K562 (cell line): ENCODE measurements at regions not wholly inside any gene's neighbourhood (a gene's known extent, or its start where the extent isn't known, plus 50 kb on each side); places are given as distances from the start of the nearest gene placed in this dataset.

ENCODE experiments used
- ATAC-seq: fragments of 200-7000 bp; cut with Tn5 transposase; 3 replicates; pipeline ENCODE4 v1.9.1; 2020; ENCODE audit warnings: moderate library complexity
- BruUV-seq: library from RNA; stranded (reverse); fragments of 400-500 nt; replicated peaks from 2 replicates; lab custom pipeline; 2021; lab: Mats Ljungman, UMichigan
- CTCF ChIA-PET: fragments of 300-600 bp; formaldehyde crosslinking; extraction: SDS; loops from one replicate; lab custom pipeline; 2021; ENCODE audit warnings: low intra/inter-chr PET ratio; lab: Yijun Ruan, JAX
- POLR2A ChIA-PET: fragments of 300-600, 350-650 bp; sonication (Branson Sonifier 250); formaldehyde crosslinking; extraction: SDS; loops from one replicate; lab custom pipeline; 2021; ENCODE audit warnings: antibody characterized with exemption, inconsistent platforms; lab: Yijun Ruan, JAX
- DNase-seq, 4 experiments: peaks; one replicate each; pipeline versions ENCODE4 v3.0.0 to v3.0.0-alpha.2; 2011 to 2018; ENCODE audit warnings: low spot score in 3 of 4, mixed read lengths in 3 of 4; ENCODE audit errors: extremely low read depth in 1 of 4
- FAIRE-seq: peaks from 2 replicates; lab custom pipeline; 2011; peaks lifted over from hg19 to GRCh38; lab: Jason Lieb, UNC
- H2AFZ ChIP-seq: 2 replicates; pipeline ENCODE4 v1.6.0; 2011; ENCODE audit warnings: low read depth, low read length, control low read depth, inconsistent platforms
- H3K27ac ChIP-seq: fragments of 200-600 bp; 3 replicates; pipeline ENCODE4 v1.8.0; 2011; ENCODE audit warnings: low read depth, mild to moderate bottlenecking, control low read depth, inconsistent platforms, low read length, moderate library complexity, mixed read lengths; ENCODE audit errors: extremely low read depth
- H3K27me3 ChIP-seq, 2 experiments: fragments of 300-600 bp in 1 of 2; 2 replicates in 1 of 2; 3 replicates in 1 of 2; pipeline versions ENCODE4 v1.6.0 to v1.8.0; 2011; ENCODE audit warnings: inconsistent platforms in 2 of 2, low read length in 2 of 2, mild to moderate bottlenecking in 1 of 2, mixed read lengths in 1 of 2, moderate library complexity in 1 of 2; ENCODE audit not compliant: control insufficient read depth in 2 of 2, insufficient read depth in 2 of 2
- H3K36me3 ChIP-seq: fragments of 300-600 bp; 3 replicates; pipeline ENCODE4 v1.8.0; 2011; ENCODE audit warnings: mild to moderate bottlenecking, low read length, inconsistent platforms; ENCODE audit not compliant: control insufficient read depth, insufficient read depth
- H3K4me1 ChIP-seq, 2 experiments: fragments of 200-600 bp in 1 of 2; replicated peaks in 1 of 2; 2 replicates in 1 of 2; 3 replicates in 1 of 2; pipeline versions ENCODE4 v1.5.1 to v1.8.0; 2011; ENCODE audit warnings: inconsistent platforms in 2 of 2, low read length in 2 of 2, mild to moderate bottlenecking in 1 of 2, mixed read lengths in 1 of 2, moderate library complexity in 1 of 2; ENCODE audit not compliant: control insufficient read depth in 2 of 2, insufficient read depth in 2 of 2
- H3K4me2 ChIP-seq: 2 replicates; pipeline ENCODE4 v1.6.1; 2011; ENCODE audit warnings: low read length, control low read depth, inconsistent platforms, mixed read lengths; ENCODE audit not compliant: insufficient read depth
- H3K4me3 ChIP-seq: fragments of 200-600 bp; sonication (generic), shearing (Covaris generic); 2 replicates; pipeline ENCODE4 v1.5.1; 2016; ENCODE audit warnings: control low read depth, inconsistent platforms
- H3K79me2 ChIP-seq: fragments of 200-600 bp; 3 replicates; pipeline ENCODE4 v1.8.0; 2011; ENCODE audit warnings: low read length, inconsistent platforms; ENCODE audit not compliant: control insufficient read depth, insufficient read depth
- H3K9ac ChIP-seq, 2 experiments: 2 replicates each; pipeline versions ENCODE4 v1.6.0 to v1.6.1; 2011; ENCODE audit warnings: low read depth in 2 of 2, low read length in 2 of 2, control low read depth in 1 of 2, inconsistent platforms in 1 of 2, mild to moderate bottlenecking in 1 of 2, mixed read lengths in 1 of 2; ENCODE audit not compliant: insufficient read depth in 1 of 2
- H3K9me1 ChIP-seq: one replicate; pipeline ENCODE4 v1.6.0; 2011; ENCODE audit warnings: inconsistent platforms, mild to moderate bottlenecking, low read length, moderate library complexity; ENCODE audit not compliant: control insufficient read depth, insufficient read depth
- H3K9me3 ChIP-seq: replicated peaks from 2 replicates; pipeline ENCODE4 v1.5.1; 2011; ENCODE audit warnings: low read depth, low read length, inconsistent platforms; ENCODE audit not compliant: control insufficient read depth, insufficient read depth
- H4K20me1 ChIP-seq: replicated peaks from 2 replicates; pipeline ENCODE4 v1.6.1; 2011; ENCODE audit warnings: low read length, inconsistent platforms, mixed read lengths; ENCODE audit not compliant: control insufficient read depth, insufficient read depth
- FOS ChIP-seq: IDR thresholded peaks from 3 replicates; pipeline ENCODE4 v1.6.1; 2011; ENCODE audit not compliant: insufficient read length; ENCODE audit errors: extremely low read depth
- FOSL1 ChIP-seq: fragments of 200-800 bp; sonication (Bioruptor generic); conservative IDR thresholded peaks from 2 replicates; pipeline ENCODE4 v1.6.1; 2016; ENCODE audit warnings: missing genetic modification characterization, missing compliant biosample characterization
- HNRNPH1 ChIP-seq: fragments of 200-400 bp; formaldehyde crosslinking; optimal IDR thresholded peaks from 2 replicates; pipeline ENCODE3; 2017; ENCODE audit warnings: low read depth, mild to moderate bottlenecking, low read length, moderate library complexity
- HSF4 ChIP-seq: fragments of 250-450 bp; sonication (Bioruptor Pico); IDR thresholded peaks from 2 replicates; pipeline ENCODE4 v2.1.2; 2022; ENCODE audit warnings: mild to moderate bottlenecking, moderate library complexity, borderline replicate concordance
- MEF2A ChIP-seq: IDR thresholded peaks from 2 replicates; pipeline ENCODE4 v1.6.1; 2011; ENCODE audit warnings: low read depth, mild to moderate bottlenecking, low read length, moderate library complexity; ENCODE audit not compliant: control insufficient read depth
- NR2C2 ChIP-seq, 2 experiments: fragments of 200-800 bp in 1 of 2; sonication (Bioruptor generic) in 1 of 2; sonication (generic) in 1 of 2; formaldehyde crosslinking in 1 of 2; IDR thresholded peaks; 2 replicates each; pipeline versions ENCODE4 v1.6.1 to v1.8.0; 2016 to 2022; ENCODE audit warnings: mild to moderate bottlenecking in 1 of 2, missing compliant biosample characterization in 1 of 2, missing genetic modification characterization in 1 of 2, missing genetic modification reagents in 1 of 2
- YBX1 ChIP-seq: fragments of 450-650 bp; IDR thresholded peaks from 2 replicates; pipeline ENCODE4 v1.7.1; 2016; ENCODE audit warnings: mild to moderate bottlenecking
- ZBTB11 ChIP-seq, 3 experiments: fragments of 200-800 bp in 1 of 3; fragments of 250-450 bp in 1 of 3; fragments of 450-650 bp in 1 of 3; sonication (Bioruptor Pico) in 1 of 3; sonication (Bioruptor generic) in 1 of 3; formaldehyde crosslinking in 1 of 3; IDR thresholded peaks; 2 replicates each; pipeline versions ENCODE4 v1.6.1 to v1.8.0; 2016 to 2022; ENCODE audit warnings: mild to moderate bottlenecking in 2 of 3, missing genetic modification characterization in 2 of 3, missing compliant biosample characterization in 1 of 3, moderate library complexity in 1 of 3
- ZEB2 ChIP-seq: fragments of 450-650 bp; IDR thresholded peaks from 2 replicates; pipeline ENCODE4 v1.6.1; 2016
- ZNF830 ChIP-seq: fragments of 250-450 bp; sonication (Bioruptor Pico); IDR thresholded peaks from 2 replicates; pipeline ENCODE4 v1.5.0; 2021; ENCODE audit warnings: mild to moderate bottlenecking
- WGBS: fragments of 100-300 bp; shearing (Covaris generic); methylation state at CpG from one replicate; pipeline ENCODE4 v1.1.6; 2016; ENCODE audit warnings: low coverage, mixed read lengths; ENCODE audit not compliant: insufficient coverage; ENCODE audit errors: missing lambda C conversion rate; 5-methylcytosine and 5-hydroxymethylcytosine counted together
- in situ Hi-C: fragments of 300-500 bp; cut with MboI; formaldehyde crosslinking; loops from 4 replicates; pipeline ENCODE4 v1.15.0; 2018; ENCODE audit warnings: inconsistent platforms, mixed read lengths
- intact Hi-C: fragments of 100-400 bp; cut with micrococcal nuclease; formaldehyde crosslinking; loops from 2 replicates; pipeline ENCODE4 v1.14.2; 2022

DNA sequence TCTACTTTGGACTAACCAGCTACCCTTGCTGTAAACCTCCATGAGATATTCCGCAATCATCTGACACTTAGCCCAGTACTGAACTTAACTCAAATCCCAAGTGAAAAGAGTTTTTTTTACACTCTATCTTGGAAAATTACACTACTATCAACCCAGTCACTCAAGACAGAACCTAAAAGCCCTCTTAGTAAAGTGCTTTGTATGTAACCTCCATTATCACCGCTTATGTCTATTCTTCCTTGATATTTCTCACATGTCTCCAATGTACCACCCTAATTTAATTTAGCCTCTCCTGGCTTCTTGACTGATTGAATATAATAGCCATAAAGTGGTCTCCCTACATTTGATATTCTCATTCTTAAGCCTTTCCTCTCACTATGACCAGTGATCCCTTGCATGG, 168.8 kb upstream of the SYT1 start:
- Histone ChIP-seq H4K20me1 (no peaks in the 10 kb centered on the region), H3K36me3 (no peaks in the 10 kb centered on the region), H3K9ac (no peak overlapping the region), H3K4me2 (no peak overlapping the region), H3K27ac (no peak overlapping the region), H3K4me3 (no peak overlapping the region), H2AFZ (no peak overlapping the region), H3K9me3 (no peaks in the 10 kb centered on the region), H3K27me3 (no peaks in the 10 kb centered on the region), H3K9me1 (no peaks in the 10 kb centered on the region), H3K4me1 (no peaks in the 10 kb centered on the region), H3K79me2 (no peaks in the 10 kb centered on the region)
- BruUV-seq, result no TSS peak
- DNase-seq, result no peak
- no peak for ATAC-seq
- POLR2A ChIA-PET, result no interaction called here
- TF ChIP-seq ZEB2, result no peak
- TF ChIP-seq YBX1, result no peak
- no peak for TF ChIP-seq HNRNPH1
- TF ChIP-seq MEF2A, result no peak
- no peak for TF ChIP-seq FOSL1 (tag)
- TF ChIP-seq ZNF830 (CRISPR knock-in tag), result no peak
- no peak for TF ChIP-seq FOS
- no peak for TF ChIP-seq ZBTB11 (CRISPR knock-in tag; IDR thresholded peaks at IDR 0.05)
- TF ChIP-seq NR2C2 (CRISPR knock-in tag; IDR thresholded peaks at IDR 0.05), result no peak
- no peak for TF ChIP-seq NR2C2 (tag; IDR thresholded peaks at IDR 0.05)
- TF ChIP-seq HSF4 (CRISPR knock-in tag), result no peak
- in situ Hi-C loops (no loop called here), intact Hi-C loops (no loop called here)
- WGBS, result 3% methylated on average over 2 of the region's 2 CpGs
- CTCF ChIA-PET, result no interaction called here
- FAIRE-seq, result no peak
